Transverse colon (tissue), 3 donors: ENCODE measurements at regions not wholly inside any gene's neighbourhood (a gene's known extent, or its start where the extent isn't known, plus 50 kb on each side); places are given as distances from the start of the nearest gene placed in this dataset.

Experiments
- EP300 ChIP-seq: sonication (generic); formaldehyde crosslinking; IDR thresholded peaks from one replicate; pipeline ENCODE4 v1.6.1; 2017; ENCODE audit warnings: antibody characterized with exemption, low read depth
- POLR2AphosphoS5 ChIP-seq, 3 donors: sonication (generic); formaldehyde crosslinking; IDR thresholded peaks; one replicate each; pipeline ENCODE4 v1.6.1; 2016; ENCODE audit warnings: antibody characterized with exemption in 3 of 3

- TF ChIP-seq POLR2AphosphoS5 (IDR thresholded peaks at IDR 0.05) (no peak), EP300 (no peak)
Measured at GRCh38 chr5:155914766-155915165, 412.2 kb upstream of the SGCD start.
